ENCODE measurements at regions not wholly inside any gene's neighbourhood (a gene's known extent, or its start where the extent isn't known, plus 50 kb on each side); places are given as distances from the start of the nearest gene placed in this dataset.

DNA sequence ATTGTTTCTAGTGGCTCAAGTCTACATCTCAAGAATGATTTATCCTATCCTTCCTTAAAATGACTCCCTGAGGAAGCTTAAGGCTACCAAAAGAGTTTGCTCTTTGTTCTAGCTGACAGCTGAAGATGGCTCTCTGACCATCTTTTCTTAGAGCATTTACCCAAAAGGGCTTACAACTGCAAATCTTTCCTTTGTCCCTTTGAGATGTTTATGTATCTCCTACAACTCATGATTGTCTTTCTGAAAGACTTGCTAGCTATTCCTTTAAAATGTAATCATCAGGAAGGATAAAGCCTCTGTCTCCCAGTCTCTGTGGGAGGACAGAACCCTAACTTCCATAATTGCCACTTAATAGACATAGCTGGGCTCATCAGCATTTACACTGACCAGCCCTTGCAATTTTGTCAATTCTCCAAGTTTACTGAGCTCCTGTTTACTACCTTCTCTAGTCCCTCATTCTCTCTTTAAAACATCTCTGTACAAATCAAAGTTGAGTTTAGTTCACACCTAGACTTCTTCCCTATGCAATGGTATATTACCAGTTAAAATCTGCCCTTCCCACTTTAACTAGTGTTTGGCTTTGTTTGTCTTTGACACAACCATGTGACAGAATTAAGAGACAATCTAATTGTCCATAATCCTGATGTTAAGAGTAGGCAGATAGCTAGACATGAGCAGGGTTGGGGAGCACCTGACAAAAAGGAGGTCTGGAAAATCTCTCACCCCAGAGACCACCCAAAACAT lies 188.2 kb downstream of the PTH2R start:
- CTCF ChIA-PET: no interaction called here
- Histone ChIP-seq H4K20me1 (ENCODE audit: low read length) (no peaks in the 10 kb centered on the region), H3K4me3 (ENCODE audit: low read length) (no peak overlapping the region), H3K4me2 (ENCODE audit: low read length) (no peak overlapping the region), H3K27me3 (ENCODE audit: low read length) (no peaks in the 10 kb centered on the region), H3K27ac (ENCODE audit: low read length) (no peak overlapping the region), H2AFZ (ENCODE audit: low read length) (no peak overlapping the region), H3K9me3 (ENCODE audit: low read length) (no peaks in the 10 kb centered on the region), H3K9me2 (replicated peaks; ENCODE audit: low read length) (no peaks in the 10 kb centered on the region), H3K9ac (ENCODE audit: low read length) (no peak overlapping the region), H3K4me1 (ENCODE audit: insufficient read depth, low read length) (0 out of 2 replicates have a peak, but pooled peaks cover 4% of the 10 kb centered on the region), H3F3A (ENCODE audit: low read length, unreplicated experiment) (no peaks in the 10 kb centered on the region), H3K79me2 (ENCODE audit: low read length) (no peaks in the 10 kb centered on the region), H3K36me3 (ENCODE audit: low read depth, low read length) (no peaks in the 10 kb centered on the region)
- DNase-seq: no peak
- POLR2A ChIA-PET (ENCODE audit: unreplicated experiment): no interaction called here
- TF ChIP-seq EZH2phosphoT487 (IDR thresholded peaks at IDR 0.05; ENCODE audit: borderline replicate concordance, low read length): no peak
- TF ChIP-seq EZH2 (IDR thresholded peaks at IDR 0.05; ENCODE audit: low read length, unreplicated experiment): no peak
- TF ChIP-seq, protein P1, sequence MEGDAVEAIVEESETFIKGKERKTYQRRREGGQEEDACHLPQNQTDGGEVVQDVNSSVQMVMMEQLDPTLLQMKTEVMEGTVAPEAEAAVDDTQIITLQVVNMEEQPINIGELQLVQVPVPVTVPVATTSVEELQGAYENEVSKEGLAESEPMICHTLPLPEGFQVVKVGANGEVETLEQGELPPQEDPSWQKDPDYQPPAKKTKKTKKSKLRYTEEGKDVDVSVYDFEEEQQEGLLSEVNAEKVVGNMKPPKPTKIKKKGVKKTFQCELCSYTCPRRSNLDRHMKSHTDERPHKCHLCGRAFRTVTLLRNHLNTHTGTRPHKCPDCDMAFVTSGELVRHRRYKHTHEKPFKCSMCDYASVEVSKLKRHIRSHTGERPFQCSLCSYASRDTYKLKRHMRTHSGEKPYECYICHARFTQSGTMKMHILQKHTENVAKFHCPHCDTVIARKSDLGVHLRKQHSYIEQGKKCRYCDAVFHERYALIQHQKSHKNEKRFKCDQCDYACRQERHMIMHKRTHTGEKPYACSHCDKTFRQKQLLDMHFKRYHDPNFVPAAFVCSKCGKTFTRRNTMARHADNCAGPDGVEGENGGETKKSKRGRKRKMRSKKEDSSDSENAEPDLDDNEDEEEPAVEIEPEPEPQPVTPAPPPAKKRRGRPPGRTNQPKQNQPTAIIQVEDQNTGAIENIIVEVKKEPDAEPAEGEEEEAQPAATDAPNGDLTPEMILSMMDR (conservative IDR thresholded peaks at IDR 0.05; ENCODE audit: low read depth, low read length): no peak
- intact Hi-C loops (cut with micrococcal nuclease): no loop called here
- no TSS peak for BruUV-seq (replicated peaks)
- ATAC-seq: no peak

DNA sequence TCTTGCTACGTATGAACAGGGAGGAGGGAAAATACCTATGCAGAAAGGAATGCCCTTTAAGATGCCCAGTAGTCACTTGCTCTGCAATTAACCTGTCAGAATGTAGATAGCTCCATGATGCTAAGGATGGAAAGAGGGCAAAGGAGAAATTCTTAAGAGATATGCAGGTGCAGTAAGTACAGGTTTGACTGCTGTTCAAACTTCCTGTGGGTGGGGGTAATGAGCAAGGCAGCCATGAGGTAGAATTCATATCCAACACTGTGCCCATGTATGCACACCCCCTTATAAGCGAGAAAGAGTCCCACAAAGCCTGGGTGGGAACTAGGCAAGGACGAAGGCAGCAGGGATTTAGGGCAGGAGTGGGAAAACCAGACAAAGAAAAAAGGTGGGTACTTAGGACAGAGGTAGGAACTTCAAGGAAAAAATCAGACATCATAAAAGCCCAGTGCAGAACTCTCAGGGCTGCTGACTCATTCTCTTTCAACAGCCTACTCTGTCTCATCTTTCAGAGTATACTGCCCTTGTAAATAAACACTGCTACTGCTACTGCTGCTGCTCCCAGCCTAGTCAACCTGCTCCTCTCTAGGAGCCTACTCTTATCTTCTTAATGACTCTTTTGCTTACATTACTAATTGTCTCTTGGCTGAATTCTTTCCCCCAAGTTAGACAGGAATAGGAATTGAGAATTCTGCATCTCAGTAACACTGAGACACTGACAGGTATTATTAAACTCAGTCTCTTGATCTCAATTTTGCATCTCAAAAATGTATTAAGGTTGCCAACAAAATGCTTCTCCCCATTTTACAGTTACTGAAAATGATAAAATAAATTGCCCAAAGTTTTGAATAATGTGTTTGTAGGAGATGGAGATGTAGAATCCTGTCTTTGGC lies 189.0 kb downstream of the PTH2R start:
- H3K4me1 ChIP-seq (ENCODE audit: insufficient read depth, low read length): 0 out of 2 replicates have a peak, but pooled peaks cover 4% of the 10 kb centered on the region
- POLR2A ChIA-PET (ENCODE audit: unreplicated experiment): no interaction called here
- no peaks in the 10 kb centered on the region for H3K27me3 ChIP-seq (ENCODE audit: low read length)
- intact Hi-C loops (cut with micrococcal nuclease): no loop called here
- TF ChIP-seq, protein P1 (conservative IDR thresholded peaks at IDR 0.05; ENCODE audit: low read depth, low read length): no peak
- TF ChIP-seq EZH2 (IDR thresholded peaks at IDR 0.05; ENCODE audit: low read length, unreplicated experiment): no peak
- no peak for TF ChIP-seq EZH2phosphoT487 (IDR thresholded peaks at IDR 0.05; ENCODE audit: borderline replicate concordance, low read length)
- H3K9ac ChIP-seq (ENCODE audit: low read length): no peak overlapping the region
- H3K4me2 ChIP-seq (ENCODE audit: low read length): no peak overlapping the region
- no peaks in the 10 kb centered on the region for H3F3A ChIP-seq (ENCODE audit: low read length, unreplicated experiment)
- ATAC-seq (no peak), DNase-seq (peak; percentile 41)
- H3K9me3 ChIP-seq (ENCODE audit: low read length): no peaks in the 10 kb centered on the region
- H4K20me1 ChIP-seq (ENCODE audit: low read length): no peaks in the 10 kb centered on the region
- CTCF ChIA-PET: no interaction called here
- no peak overlapping the region for H3K27ac ChIP-seq (ENCODE audit: low read length)
- no peak overlapping the region for H2AFZ ChIP-seq (ENCODE audit: low read length)
- no peaks in the 10 kb centered on the region for H3K9me2 ChIP-seq (replicated peaks; ENCODE audit: low read length)
- BruUV-seq (replicated peaks): no TSS peak
- no peaks in the 10 kb centered on the region for H3K36me3 ChIP-seq (ENCODE audit: low read depth, low read length)
- no peaks in the 10 kb centered on the region for H3K79me2 ChIP-seq (ENCODE audit: low read length)
- no peak overlapping the region for H3K4me3 ChIP-seq (ENCODE audit: low read length)

Data from PC-3 (cell line).